Mesenchymal stem cell (in vitro differentiated cells and primary cell): ENCODE measurements at regions not wholly inside any gene's neighbourhood (a gene's known extent, or its start where the extent isn't known, plus 50 kb on each side); places are given as distances from the start of the nearest gene placed in this dataset.

Experiments used
- DNase-seq: peaks from one replicate; pipeline ENCODE4 v3.0.0-alpha.2; 2013
- H2AFZ ChIP-seq: one replicate; pipeline ENCODE4 v1.6.1; 2013; ENCODE audit warnings: low read depth, mild to moderate bottlenecking, control low read depth, inconsistent platforms, low read length, moderate library complexity
- H2AK5ac ChIP-seq: 2 replicates; pipeline ENCODE4 v1.6.1; 2013; ENCODE audit warnings: low read length, moderate library complexity, mild to moderate bottlenecking, inconsistent platforms; ENCODE audit not compliant: severe bottlenecking
- H2BK120ac ChIP-seq: one replicate; pipeline ENCODE4 v1.6.1; 2013; ENCODE audit warnings: low read depth, mild to moderate bottlenecking, inconsistent platforms, low read length, moderate library complexity
- H2BK12ac ChIP-seq, 2 experiments: one replicate each; pipeline ENCODE4 v1.6.1; 2013; ENCODE audit warnings: inconsistent platforms in 2 of 2, low read length in 2 of 2, mild to moderate bottlenecking in 2 of 2, moderate library complexity in 2 of 2, control low read depth in 1 of 2
- H2BK15ac ChIP-seq: one replicate; pipeline ENCODE4 v1.6.1; 2013; ENCODE audit warnings: mild to moderate bottlenecking, low read depth, inconsistent platforms; ENCODE audit not compliant: poor library complexity, severe bottlenecking
- H2BK5ac ChIP-seq: 2 replicates; pipeline ENCODE4 v1.6.1; 2013; ENCODE audit warnings: low read depth, mild to moderate bottlenecking, low read length, control low read depth, inconsistent platforms; ENCODE audit not compliant: poor library complexity, severe bottlenecking
- H3K14ac ChIP-seq, 2 experiments: one replicate each; pipeline ENCODE4 v1.6.1; 2013; ENCODE audit warnings: inconsistent platforms in 2 of 2, low read length in 2 of 2, control low read depth in 1 of 2, mild to moderate bottlenecking in 1 of 2, moderate library complexity in 1 of 2
- H3K18ac ChIP-seq, 2 experiments: one replicate each; pipeline ENCODE4 v1.6.1; 2013; ENCODE audit warnings: inconsistent platforms in 2 of 2, low read length in 2 of 2, control low read depth in 1 of 2, low read depth in 1 of 2, mild to moderate bottlenecking in 1 of 2
- H3K23ac ChIP-seq, 2 experiments: one replicate each; pipeline ENCODE4 v1.6.1; 2013; ENCODE audit warnings: inconsistent platforms in 2 of 2, low read length in 2 of 2, mild to moderate bottlenecking in 2 of 2, moderate library complexity in 2 of 2, control low read depth in 1 of 2
- H3K27ac ChIP-seq: 2 replicates; pipeline ENCODE4 v1.5.1; 2013; ENCODE audit warnings: mild to moderate bottlenecking, moderate library complexity, low read length, control low read depth, inconsistent platforms; ENCODE audit not compliant: poor library complexity, severe bottlenecking
- H3K27me3 ChIP-seq, 2 experiments: 2 replicates each; pipeline versions ENCODE4 v1.6.1 to v1.7.0; 2013; ENCODE audit warnings: low read length in 2 of 2, mild to moderate bottlenecking in 2 of 2, moderate library complexity in 2 of 2, control low read depth in 1 of 2, inconsistent platforms in 1 of 2; ENCODE audit not compliant: control insufficient read depth in 1 of 2, insufficient read depth in 1 of 2
- H3K36me3 ChIP-seq, 2 experiments: 2 replicates each; pipeline versions ENCODE4 v1.6.1 to v1.7.0; 2013; ENCODE audit warnings: low read length in 2 of 2, control low read depth in 1 of 2, inconsistent platforms in 1 of 2, low read depth in 1 of 2, mild to moderate bottlenecking in 1 of 2; ENCODE audit not compliant: insufficient read depth in 2 of 2, control insufficient read depth in 1 of 2
- H3K4ac ChIP-seq, 2 experiments: one replicate each; pipeline ENCODE4 v1.6.1; 2013; ENCODE audit warnings: inconsistent platforms in 2 of 2, low read length in 2 of 2, mild to moderate bottlenecking in 2 of 2, moderate library complexity in 2 of 2, control low read depth in 1 of 2, low read depth in 1 of 2
- H3K4me1 ChIP-seq: 2 replicates; pipeline ENCODE4 v1.6.1; 2013; ENCODE audit warnings: low read depth, low read length, control low read depth; ENCODE audit not compliant: control insufficient read depth, insufficient read depth
- H3K4me2 ChIP-seq: 2 replicates; pipeline ENCODE4 v1.6.1; 2013; ENCODE audit warnings: low read length, mild to moderate bottlenecking, inconsistent platforms; ENCODE audit not compliant: poor library complexity, severe bottlenecking
- H3K4me3 ChIP-seq, 2 experiments: 2 replicates each; pipeline versions ENCODE4 v1.5.1 to v1.7.0; 2013; ENCODE audit warnings: low read length in 2 of 2, mild to moderate bottlenecking in 2 of 2, control low read depth in 1 of 2, low read depth in 1 of 2; ENCODE audit not compliant: insufficient read depth in 1 of 2
- H3K79me1 ChIP-seq: replicated peaks from 2 replicates; pipeline ENCODE4 v1.6.1; 2013; ENCODE audit warnings: mild to moderate bottlenecking, control low read depth, low read length, inconsistent platforms; ENCODE audit not compliant: poor library complexity, severe bottlenecking
- H3K9ac ChIP-seq: 2 replicates; pipeline ENCODE4 v1.7.0; 2013; ENCODE audit warnings: mild to moderate bottlenecking, low read length, moderate library complexity
- H3K9me3 ChIP-seq: 2 replicates; pipeline ENCODE4 v1.7.0; 2013; ENCODE audit warnings: mild to moderate bottlenecking, low read length; ENCODE audit not compliant: control insufficient read depth
- H4K8ac ChIP-seq: one replicate; pipeline ENCODE4 v1.6.1; 2013; ENCODE audit warnings: inconsistent platforms, mild to moderate bottlenecking, low read length, moderate library complexity
- H4K91ac ChIP-seq: one replicate; pipeline ENCODE4 v1.6.1; 2013; ENCODE audit warnings: mild to moderate bottlenecking, low read length, inconsistent platforms
- WGBS: methylation state at CpG from one replicate; pipeline ENCODE4 v1.1.7; 2013; ENCODE audit warnings: mixed read lengths; 5-methylcytosine and 5-hydroxymethylcytosine counted together

DNA sequence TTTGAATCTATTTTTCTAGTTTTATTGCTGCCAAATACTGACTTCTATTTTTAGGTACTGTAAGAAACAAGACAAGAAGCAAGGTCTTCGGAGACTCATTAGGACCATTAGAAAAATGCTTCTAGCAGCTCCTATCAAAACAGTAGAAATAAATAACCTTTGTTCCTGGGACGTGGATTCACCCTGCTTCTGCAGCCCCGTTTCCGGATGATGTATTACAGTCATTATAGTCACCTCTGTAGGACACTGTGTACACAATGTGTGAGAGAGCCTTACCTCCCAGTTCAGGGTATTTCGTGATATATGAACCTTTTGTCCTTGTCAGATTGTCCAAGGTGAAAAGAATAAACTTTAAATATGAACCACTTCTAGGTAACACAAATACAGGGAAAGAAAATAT lies 484.0 kb upstream of the TECRL start:
- Histone ChIP-seq H3K18ac (no peak overlapping the region), H4K8ac (no peak overlapping the region), H2AFZ (no peak overlapping the region), H3K4me2 (no peak overlapping the region), H3K9ac (no peak overlapping the region), H3K79me1 (no peaks in the 10 kb centered on the region), H2BK12ac (no peak overlapping the region), H4K91ac (no peak overlapping the region), H3K36me3 (no peaks in the 10 kb centered on the region), H3K27me3 (no peaks in the 10 kb centered on the region), H3K4ac (no peak overlapping the region), H3K9me3 (no peaks in the 10 kb centered on the region), H3K4me1 (no peaks in the 10 kb centered on the region), H2AK5ac (no peak overlapping the region), H3K23ac (no peak overlapping the region), H2BK120ac (no peak overlapping the region), H2BK15ac (no peak overlapping the region), H3K27ac (no peak overlapping the region), H3K14ac (no peak overlapping the region), H3K4me3 (no peak overlapping the region), H2BK5ac (no peak overlapping the region)
- no peak for DNase-seq
- WGBS, result 49% methylated on average over 4 of the region's 5 CpGs

DNA sequence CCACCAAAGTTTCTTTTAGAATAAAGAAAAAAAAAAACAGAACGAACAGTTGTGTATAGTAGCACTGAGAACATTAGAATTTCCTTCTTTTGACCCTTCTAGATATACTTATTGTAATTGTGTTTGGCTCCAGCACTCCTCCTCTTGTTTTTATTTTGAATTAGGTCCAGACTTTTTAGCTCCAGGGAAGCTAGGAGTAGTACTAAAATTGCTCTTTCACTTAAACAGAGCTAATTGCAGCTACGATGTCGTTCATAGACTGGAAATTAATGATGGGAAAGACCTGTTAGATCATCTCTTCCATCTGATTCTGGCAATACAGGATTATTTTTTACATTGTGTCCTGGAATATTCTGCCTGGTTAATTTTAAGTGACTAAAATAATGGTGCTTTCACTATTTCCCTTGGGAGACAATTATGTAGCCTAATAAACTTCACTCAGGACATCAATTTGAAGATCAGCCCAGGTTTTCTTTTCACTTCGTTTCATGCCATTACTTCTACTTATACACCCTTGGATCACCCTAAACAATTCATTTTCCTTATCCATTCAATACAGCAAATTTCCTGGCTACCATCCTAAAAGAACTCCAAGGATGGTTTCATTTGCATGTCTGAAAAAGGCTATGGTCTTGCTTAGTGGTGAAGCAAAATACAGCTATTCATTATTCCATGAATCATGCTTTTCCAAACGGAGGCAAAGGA lies 480.8 kb upstream of the TECRL start:
- no peak overlapping the region for H3K4me2 ChIP-seq
- H3K4ac ChIP-seq, result no peak overlapping the region
- no peak overlapping the region for H3K18ac ChIP-seq
- no peaks in the 10 kb centered on the region for H3K79me1 ChIP-seq
- no peak overlapping the region for H2AFZ ChIP-seq
- no peak overlapping the region for H3K4me3 ChIP-seq
- no peaks in the 10 kb centered on the region for H3K27me3 ChIP-seq
- no peak overlapping the region for H2BK15ac ChIP-seq
- H4K91ac ChIP-seq, result no peak overlapping the region
- no peak for DNase-seq
- no peak overlapping the region for H4K8ac ChIP-seq
- no peaks in the 10 kb centered on the region for H3K4me1 ChIP-seq
- H3K27ac ChIP-seq, result no peak overlapping the region
- H2BK12ac ChIP-seq, result no peak overlapping the region
- no peak overlapping the region for H2BK120ac ChIP-seq
- WGBS, result 75% methylated on average over 4 of the region's 5 CpGs
- H3K36me3 ChIP-seq, result no peaks in the 10 kb centered on the region
- H3K9me3 ChIP-seq, result peaks cover 3% of the 10 kb centered on the region
- no peak overlapping the region for H3K9ac ChIP-seq
- H2BK5ac ChIP-seq, result no peak overlapping the region
- H3K14ac ChIP-seq, result no peak overlapping the region
- H2AK5ac ChIP-seq, result no peak overlapping the region
- no peak overlapping the region for H3K23ac ChIP-seq

DNA sequence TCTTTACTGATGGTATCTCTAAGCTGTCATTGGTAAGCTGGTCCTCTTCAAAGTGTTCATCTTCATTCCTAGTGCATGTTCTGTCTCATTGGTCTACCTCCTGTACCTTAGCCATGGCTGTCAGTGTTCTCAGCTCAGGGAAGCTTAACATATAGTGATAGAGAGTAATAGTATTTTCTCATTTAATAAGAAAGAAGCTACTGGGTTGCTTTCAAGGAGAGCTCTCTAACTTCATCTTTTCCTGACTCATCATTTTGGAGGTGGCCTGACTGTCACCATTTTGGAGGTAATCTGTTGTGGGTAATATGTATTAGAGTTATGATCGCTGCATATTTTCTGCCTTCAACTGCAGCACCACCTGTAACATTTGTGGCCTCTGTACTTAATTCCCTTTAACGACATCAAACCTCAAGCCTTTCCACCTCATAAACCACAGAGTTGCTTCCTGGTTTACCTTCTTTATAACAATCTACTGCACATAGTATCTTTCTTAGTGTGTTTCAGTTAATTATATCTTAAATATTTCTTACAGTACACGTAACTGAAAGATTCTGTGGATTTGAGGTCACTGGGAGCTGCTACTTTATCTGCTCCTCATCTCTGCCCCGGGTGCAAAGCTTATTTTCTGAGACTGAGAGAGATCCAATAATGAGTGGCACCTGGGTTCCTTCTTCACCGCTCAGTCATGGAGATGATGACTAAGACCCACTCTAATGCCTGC lies 474.0 kb upstream of the TECRL start:
- Histone ChIP-seq H3K79me1 (no peaks in the 10 kb centered on the region), H4K8ac (no peak overlapping the region), H3K9me3 (peaks cover 8% of the 10 kb centered on the region), H3K4me1 (no peaks in the 10 kb centered on the region), H3K27ac (no peak overlapping the region), H2BK12ac (no peak overlapping the region), H2BK120ac (no peak overlapping the region), H3K18ac (no peak overlapping the region), H3K4me3 (no peak overlapping the region), H2BK5ac (no peak overlapping the region), H2AK5ac (no peak overlapping the region), H2AFZ (no peak overlapping the region), H3K9ac (no peak overlapping the region), H2BK15ac (no peak overlapping the region), H4K91ac (no peak overlapping the region), H3K27me3 (no peaks in the 10 kb centered on the region), H3K4ac (no peak overlapping the region), H3K14ac (no peak overlapping the region), H3K4me2 (no peak overlapping the region), H3K23ac (no peak overlapping the region), H3K36me3 (no peaks in the 10 kb centered on the region)
- whole genome bisulfite sequencing, result 74% methylated on average over 5 of the region's 5 CpGs
- DNase-seq, result no peak

DNA sequence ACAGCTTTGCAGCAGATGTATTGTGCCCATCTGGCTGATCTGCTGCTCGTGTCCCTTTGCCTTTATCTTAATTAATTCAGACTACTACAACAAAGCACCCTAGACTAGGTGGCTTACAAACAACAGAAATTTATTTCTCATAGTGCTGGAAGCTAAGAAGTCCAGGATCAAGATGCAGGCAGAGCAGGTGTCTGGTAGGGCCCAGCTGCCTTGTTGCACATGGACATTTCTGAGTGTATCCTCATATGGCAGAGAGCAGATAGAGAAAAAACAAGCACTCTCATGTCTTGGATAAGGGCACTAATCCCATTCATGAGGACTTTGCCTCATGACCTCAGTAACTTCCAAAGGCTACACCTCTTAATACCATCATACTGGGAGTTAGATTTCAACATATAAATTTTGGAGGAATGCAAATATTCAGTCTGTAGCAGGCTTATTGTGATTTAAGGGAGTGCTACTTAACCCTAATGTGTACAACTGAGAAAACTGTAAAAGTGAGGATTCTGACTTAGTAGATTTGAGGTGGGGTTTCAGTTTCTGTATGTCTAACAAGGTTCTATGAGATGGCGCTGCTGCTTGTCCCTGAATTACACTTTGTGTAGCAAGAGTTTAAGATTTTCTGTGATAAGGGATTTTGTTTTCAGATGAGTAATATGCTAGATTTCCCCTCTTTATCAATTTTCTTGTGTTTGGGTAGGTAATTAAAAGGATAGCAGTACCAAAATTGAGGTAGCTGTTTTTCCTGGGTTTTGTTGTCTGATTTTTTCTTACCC lies 473.2 kb upstream of the TECRL start:
- H3K36me3 ChIP-seq, result no peaks in the 10 kb centered on the region
- H2AFZ ChIP-seq, result no peak overlapping the region
- H3K4me3 ChIP-seq, result no peak overlapping the region
- H3K27me3 ChIP-seq, result no peaks in the 10 kb centered on the region
- no peak overlapping the region for H3K9ac ChIP-seq
- H3K18ac ChIP-seq, result no peak overlapping the region
- peaks cover 8% of the 10 kb centered on the region for H3K9me3 ChIP-seq
- no peak overlapping the region for H2BK120ac ChIP-seq
- H3K14ac ChIP-seq, result no peak overlapping the region
- no peaks in the 10 kb centered on the region for H3K4me1 ChIP-seq
- H3K4me2 ChIP-seq, result no peak overlapping the region
- no peak overlapping the region for H2BK15ac ChIP-seq
- H4K91ac ChIP-seq, result no peak overlapping the region
- H2AK5ac ChIP-seq, result no peak overlapping the region
- WGBS, result 75% methylated on average over 2 of the region's 2 CpGs
- H3K23ac ChIP-seq, result no peak overlapping the region
- H3K4ac ChIP-seq, result no peak overlapping the region
- H3K27ac ChIP-seq, result no peak overlapping the region
- no peak overlapping the region for H2BK12ac ChIP-seq
- H4K8ac ChIP-seq, result no peak overlapping the region
- no peaks in the 10 kb centered on the region for H3K79me1 ChIP-seq
- DNase-seq, result no peak
- H2BK5ac ChIP-seq, result no peak overlapping the region
